Activated CD8-positive, alpha-beta T cell treated with anti-CD3 and anti-CD28 coated beads for 36 hours (primary cell): ENCODE measurements at regions not wholly inside any gene's neighbourhood (a gene's known extent, or its start where the extent isn't known, plus 50 kb on each side); places are given as distances from the start of the nearest gene placed in this dataset.

Experiments used
- ATAC-seq: fragments of 200-7000 bp; cut with Tn5 transposase; one replicate; pipeline ENCODE4 v1.10.0; 2021; ENCODE audit warnings: mild to moderate bottlenecking, moderate library complexity
- CTCF ChIA-PET: fragments of 350-600 bp; sonication (Branson Sonifier 250); formaldehyde crosslinking; loops from one replicate; lab custom pipeline; 2021; ENCODE audit warnings: antibody characterized with exemption; lab: Charles Lee
- POLR2A ChIA-PET: fragments of 350-600 bp; sonication (Branson Sonifier 250); formaldehyde crosslinking; loops from one replicate; lab custom pipeline; 2021; ENCODE audit warnings: antibody characterized with exemption; lab: Charles Lee
- DNase-seq: peaks from one replicate; pipeline ENCODE4 v3.0.0-alpha.2; 2020
- H3K27ac Mint-ChIP-seq: one replicate; pipeline ENCODE4 v1.8.0; 2021; ENCODE audit warnings: mild to moderate bottlenecking, mixed read lengths
- H3K27me3 Mint-ChIP-seq: one replicate; pipeline ENCODE4 v1.8.0; 2021; ENCODE audit warnings: mixed read lengths
- H3K36me3 Mint-ChIP-seq: one replicate; pipeline ENCODE4 v1.8.0; 2021; ENCODE audit warnings: low read depth, mixed read lengths
- H3K4me1 Mint-ChIP-seq: one replicate; pipeline ENCODE4 v1.8.0; 2021; ENCODE audit warnings: low read depth, mixed read lengths
- H3K4me3 Mint-ChIP-seq: one replicate; pipeline ENCODE4 v1.8.0; 2021; ENCODE audit warnings: mild to moderate bottlenecking, moderate library complexity, mixed read lengths
- H3K9me3 Mint-ChIP-seq: one replicate; pipeline ENCODE4 v1.8.0; 2021; ENCODE audit warnings: mixed read lengths
- intact Hi-C: fragments of 100-400 bp; cut with micrococcal nuclease; formaldehyde crosslinking; loops from one replicate; pipeline ENCODE4 v1.10.0; 2022
- TF ChIP-seq, protein P1 (sequence below): fragments of 200-600 bp; IDR thresholded peaks from one replicate; pipeline ENCODE4 v1.8.0; 2022; ENCODE audit warnings: antibody characterized with exemption, mild to moderate bottlenecking

GRCh38 chr22:49527611-49528419 lies 299.9 kb downstream of the BRD1 start:
- ChIA-PET POLR2A (no interaction called here), CTCF (no interaction called here)
- Mint-ChIP-seq H3K27me3 (no peaks in the 10 kb centered on the region), H3K4me3 (no peak overlapping the region), H3K27ac (no peak overlapping the region), H3K9me3 (no peaks in the 10 kb centered on the region), H3K36me3 (no peaks in the 10 kb centered on the region), H3K4me1 (no peaks in the 10 kb centered on the region)
- TF ChIP-seq, protein P1, sequence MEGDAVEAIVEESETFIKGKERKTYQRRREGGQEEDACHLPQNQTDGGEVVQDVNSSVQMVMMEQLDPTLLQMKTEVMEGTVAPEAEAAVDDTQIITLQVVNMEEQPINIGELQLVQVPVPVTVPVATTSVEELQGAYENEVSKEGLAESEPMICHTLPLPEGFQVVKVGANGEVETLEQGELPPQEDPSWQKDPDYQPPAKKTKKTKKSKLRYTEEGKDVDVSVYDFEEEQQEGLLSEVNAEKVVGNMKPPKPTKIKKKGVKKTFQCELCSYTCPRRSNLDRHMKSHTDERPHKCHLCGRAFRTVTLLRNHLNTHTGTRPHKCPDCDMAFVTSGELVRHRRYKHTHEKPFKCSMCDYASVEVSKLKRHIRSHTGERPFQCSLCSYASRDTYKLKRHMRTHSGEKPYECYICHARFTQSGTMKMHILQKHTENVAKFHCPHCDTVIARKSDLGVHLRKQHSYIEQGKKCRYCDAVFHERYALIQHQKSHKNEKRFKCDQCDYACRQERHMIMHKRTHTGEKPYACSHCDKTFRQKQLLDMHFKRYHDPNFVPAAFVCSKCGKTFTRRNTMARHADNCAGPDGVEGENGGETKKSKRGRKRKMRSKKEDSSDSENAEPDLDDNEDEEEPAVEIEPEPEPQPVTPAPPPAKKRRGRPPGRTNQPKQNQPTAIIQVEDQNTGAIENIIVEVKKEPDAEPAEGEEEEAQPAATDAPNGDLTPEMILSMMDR: no peak
- DNase-seq (no peak), ATAC-seq (no peak)
- intact Hi-C loops: no loop called here

GRCh38 chr22:49525801-49526535 lies 301.7 kb downstream of the BRD1 start:
- DNase-seq: no peak
- ATAC-seq: no peak
- no peaks in the 10 kb centered on the region for H3K9me3 Mint-ChIP-seq
- H3K27ac Mint-ChIP-seq: no peak overlapping the region
- no peaks in the 10 kb centered on the region for H3K4me1 Mint-ChIP-seq
- ChIA-PET POLR2A (no interaction called here), CTCF (no interaction called here)
- intact Hi-C loops: no loop called here
- H3K27me3 Mint-ChIP-seq: no peaks in the 10 kb centered on the region
- H3K4me3 Mint-ChIP-seq: no peak overlapping the region
- TF ChIP-seq, protein P1: no peak
- H3K36me3 Mint-ChIP-seq: no peaks in the 10 kb centered on the region

GRCh38 chr22:49525360-49525759 lies 302.3 kb downstream of the BRD1 start:
- H3K27me3 Mint-ChIP-seq: no peaks in the 10 kb centered on the region
- no peaks in the 10 kb centered on the region for H3K36me3 Mint-ChIP-seq
- no peaks in the 10 kb centered on the region for H3K4me1 Mint-ChIP-seq
- no peak overlapping the region for H3K27ac Mint-ChIP-seq
- no peak for ATAC-seq
- POLR2A ChIA-PET: no interaction called here
- intact Hi-C loops: no loop called here
- H3K9me3 Mint-ChIP-seq: no peaks in the 10 kb centered on the region
- TF ChIP-seq, protein P1: no peak
- DNase-seq: no peak
- no peak overlapping the region for H3K4me3 Mint-ChIP-seq
- CTCF ChIA-PET: no interaction called here

DNA sequence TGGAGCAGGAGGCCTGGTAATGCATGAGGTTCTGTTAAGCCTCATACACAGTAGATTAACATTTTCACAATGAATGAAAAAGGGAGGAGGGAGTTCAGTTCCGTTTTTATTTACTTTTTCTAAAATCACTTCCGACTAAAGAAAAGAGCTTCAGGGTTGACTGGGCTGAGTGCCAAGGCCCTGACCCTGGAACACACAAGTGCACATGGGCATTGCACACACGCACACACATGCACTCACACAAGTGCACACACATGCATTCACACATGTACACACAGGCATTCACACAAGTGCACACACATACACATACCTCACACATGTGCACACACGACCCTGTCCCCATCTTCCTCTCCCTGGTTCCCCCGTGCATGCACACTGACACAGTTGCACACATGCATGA lies 303.3 kb downstream of the BRD1 start:
- intact Hi-C loops: no loop called here
- DNase-seq (no peak), ATAC-seq (no peak)
- Mint-ChIP-seq H3K27me3 (no peaks in the 10 kb centered on the region), H3K36me3 (no peaks in the 10 kb centered on the region), H3K4me3 (no peak overlapping the region), H3K27ac (no peak overlapping the region), H3K9me3 (no peaks in the 10 kb centered on the region), H3K4me1 (no peaks in the 10 kb centered on the region)
- CTCF ChIA-PET: no interaction called here
- POLR2A ChIA-PET: no interaction called here
- TF ChIP-seq, protein P1: no peak

- TF ChIP-seq, protein P1: no peak
- Mint-ChIP-seq H3K4me3 (no peak overlapping the region), H3K4me1 (no peaks in the 10 kb centered on the region), H3K9me3 (no peaks in the 10 kb centered on the region), H3K36me3 (no peaks in the 10 kb centered on the region), H3K27ac (no peak overlapping the region), H3K27me3 (peaks cover 5% of the 10 kb centered on the region)
- ATAC-seq: no peak
- CTCF ChIA-PET: no interaction called here
- intact Hi-C loops: no loop called here
- no peak for DNase-seq
- POLR2A ChIA-PET: no interaction called here
Observed at GRCh38 chr22:49523374-49524008, 304.2 kb downstream of the BRD1 start.
